Renal cortical epithelial cell (primary cell): ENCODE measurements at regions not wholly inside any gene's neighbourhood (a gene's known extent, or its start where the extent isn't known, plus 50 kb on each side); places are given as distances from the start of the nearest gene placed in this dataset.

Source experiments
- DNase-seq: peaks from one replicate; pipeline ENCODE4 v3.0.0-alpha.2; 2011; ENCODE audit warnings: low read depth

DNA sequence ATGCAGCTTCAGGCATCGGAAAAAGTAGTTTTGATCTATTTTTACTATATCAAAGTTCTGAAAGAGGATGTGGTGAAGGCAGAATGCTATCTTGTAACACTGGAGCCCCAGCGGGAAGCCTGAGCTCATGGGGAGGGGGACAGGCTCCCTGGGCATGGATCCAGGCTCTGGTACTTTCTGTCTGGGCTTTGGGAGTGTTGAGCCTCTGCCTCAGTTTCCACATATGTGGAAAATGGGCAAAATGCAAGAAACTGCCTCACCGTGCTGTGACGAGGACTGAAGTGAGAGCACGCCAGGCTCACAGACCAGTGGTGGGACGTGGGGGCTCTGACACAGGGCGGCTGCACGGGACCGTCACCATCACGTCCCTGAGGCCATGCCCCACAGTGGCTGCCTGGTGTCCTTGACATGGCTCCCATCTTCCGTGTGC, 182.9 kb upstream of the SHH start:
- DNase-seq, result no peak

DNA sequence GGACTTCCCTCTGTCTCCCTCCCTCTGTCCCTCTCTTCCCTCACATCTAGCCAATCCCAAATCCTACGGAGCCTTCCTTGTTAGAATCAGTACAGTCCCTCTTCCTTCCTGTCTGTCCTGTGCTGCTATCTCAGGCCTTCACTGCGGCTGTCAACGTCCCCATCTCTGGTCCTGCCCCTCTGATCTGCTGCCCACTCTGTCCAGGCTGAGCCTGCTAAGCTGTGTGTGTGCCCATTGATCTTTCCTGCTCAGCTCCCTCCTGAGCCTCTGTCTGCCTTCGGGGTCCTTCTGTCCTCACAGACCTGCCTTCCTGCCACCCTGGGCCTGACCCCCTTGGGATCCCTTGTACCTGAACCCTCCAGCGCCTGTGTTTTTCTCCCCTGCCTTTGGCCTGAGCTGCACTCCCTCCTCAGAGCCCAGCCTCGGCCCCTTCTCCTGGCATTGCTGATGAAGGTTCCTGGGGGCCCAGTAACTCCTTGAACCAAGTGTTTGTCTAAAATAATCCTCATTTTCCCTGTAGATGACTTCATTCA, 182.1 kb upstream of the SHH start:
- no peak for DNase-seq

DNA sequence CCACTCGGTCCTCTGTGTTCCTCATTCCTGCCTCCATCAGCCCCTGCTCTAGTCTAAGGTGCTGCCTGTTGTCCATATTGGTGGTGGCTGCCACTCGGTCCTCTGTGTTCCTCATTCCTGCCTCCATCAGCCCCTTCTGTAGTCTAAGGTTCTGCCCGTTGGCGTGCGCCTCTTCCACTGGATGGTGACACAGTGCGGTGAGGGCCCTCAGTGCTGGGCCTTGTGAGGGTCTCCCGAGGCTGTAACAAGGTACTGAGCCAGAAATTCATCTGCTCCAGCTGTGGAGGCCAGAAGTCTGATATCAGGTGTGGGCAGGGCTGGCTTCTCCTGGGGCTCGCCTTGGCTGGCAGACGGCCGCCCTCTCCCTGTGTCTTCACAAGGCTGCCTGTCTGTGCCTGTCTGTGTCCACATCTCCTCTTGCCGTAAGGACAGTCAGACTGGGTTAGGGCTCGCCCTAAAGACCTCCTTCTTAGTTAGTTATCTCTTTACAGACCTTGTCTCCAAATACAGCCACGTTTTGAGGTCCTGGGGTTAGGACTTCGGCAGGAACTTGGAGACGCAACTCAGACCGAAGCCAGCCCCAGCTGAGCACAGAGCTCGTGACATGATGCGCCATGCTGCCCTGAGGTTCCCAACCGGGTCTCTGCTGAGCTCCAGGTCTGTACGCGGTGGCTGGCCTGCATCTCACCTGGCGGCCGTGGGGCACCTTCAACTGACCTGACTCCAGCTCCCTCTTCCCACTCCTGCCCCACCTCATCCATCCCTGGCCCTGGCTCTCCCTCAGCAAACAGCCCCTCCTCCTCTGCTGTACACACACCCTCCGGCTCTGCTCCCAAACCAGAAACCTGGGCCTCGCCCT, 181.4 kb upstream of the SHH start:
- no peak for DNase-seq

DNA sequence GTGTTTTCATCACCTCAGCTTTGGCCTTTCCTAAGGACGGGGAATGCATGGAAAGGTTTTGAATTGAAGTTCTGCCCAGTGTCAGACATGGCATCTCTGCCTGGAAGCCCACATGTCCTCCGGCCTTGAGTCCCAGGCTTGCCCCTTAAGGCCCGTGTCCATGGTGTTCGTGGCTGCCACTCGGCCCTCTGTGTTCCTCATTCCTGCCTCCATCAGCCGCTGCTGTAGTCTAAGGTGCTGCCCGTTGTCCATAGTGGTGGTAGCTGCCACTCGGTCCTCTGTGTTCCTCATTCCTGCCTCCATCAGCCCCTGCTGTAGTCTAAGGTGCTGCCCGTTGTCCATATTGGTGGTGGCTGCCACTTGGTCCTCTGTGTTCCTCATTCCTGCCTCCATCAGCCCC, 180.7 kb upstream of the SHH start:
- DNase-seq, result no peak

DNA sequence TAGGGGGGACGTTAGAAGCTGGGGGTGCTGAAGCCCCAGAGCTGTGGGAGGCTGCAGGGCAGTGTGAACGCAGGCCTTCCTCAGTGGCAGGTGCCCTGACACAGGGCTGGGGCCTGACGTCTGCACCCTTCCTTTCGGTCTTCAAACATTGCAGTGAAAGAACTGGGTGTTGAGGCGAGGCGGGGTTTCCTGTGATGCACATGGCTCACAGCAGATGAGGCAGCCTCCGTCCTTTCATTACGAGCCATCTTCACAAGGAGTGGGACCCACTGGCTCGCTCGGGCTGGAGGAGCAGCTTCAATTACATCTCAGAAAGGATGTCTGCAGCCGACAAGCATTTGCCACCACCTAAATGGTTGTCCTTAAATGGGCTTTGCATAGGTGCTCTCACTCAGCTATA, 180.3 kb upstream of the SHH start:
- no peak for DNase-seq

DNA sequence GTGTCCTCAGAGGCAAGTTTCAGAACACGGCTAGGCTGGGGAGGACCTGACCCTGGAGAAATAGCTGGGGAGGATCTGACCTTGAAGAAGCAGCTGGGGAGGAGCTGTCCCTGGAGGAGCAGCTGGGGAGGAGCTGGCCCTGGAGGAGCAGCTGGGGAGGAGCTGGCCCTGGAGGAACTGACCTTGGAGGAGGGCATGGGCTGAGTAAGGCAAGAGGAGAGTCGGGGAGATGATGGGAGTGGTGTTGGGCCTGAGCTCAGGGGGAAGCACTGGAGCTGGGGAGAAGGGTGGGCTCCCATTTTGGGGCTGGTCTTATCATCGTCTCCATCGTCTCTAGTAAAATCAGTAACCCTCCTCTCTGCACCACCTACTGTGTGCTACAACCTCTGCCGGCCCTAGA, 179.8 kb upstream of the SHH start:
- no peak for DNase-seq

DNA sequence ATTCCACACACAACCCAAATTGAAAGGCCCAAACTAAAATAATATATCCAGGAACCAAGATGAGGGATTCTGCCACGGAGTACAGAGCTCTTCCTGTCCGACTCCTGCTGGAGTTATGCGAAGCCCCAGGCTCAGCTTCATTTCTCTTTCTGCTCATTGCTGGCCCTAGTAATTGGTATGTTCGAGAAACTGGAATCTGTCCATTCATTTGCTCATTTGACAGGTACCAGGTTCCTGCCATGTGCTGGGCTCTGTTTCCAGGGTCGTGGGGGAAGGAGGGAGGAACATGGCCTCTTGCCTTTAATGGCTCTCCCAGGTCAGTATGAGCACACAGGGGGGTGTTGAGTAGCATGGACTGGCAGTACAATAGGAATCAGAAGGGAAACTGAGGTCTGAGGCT, 179.2 kb upstream of the SHH start:
- DNase-seq, result no peak

DNA sequence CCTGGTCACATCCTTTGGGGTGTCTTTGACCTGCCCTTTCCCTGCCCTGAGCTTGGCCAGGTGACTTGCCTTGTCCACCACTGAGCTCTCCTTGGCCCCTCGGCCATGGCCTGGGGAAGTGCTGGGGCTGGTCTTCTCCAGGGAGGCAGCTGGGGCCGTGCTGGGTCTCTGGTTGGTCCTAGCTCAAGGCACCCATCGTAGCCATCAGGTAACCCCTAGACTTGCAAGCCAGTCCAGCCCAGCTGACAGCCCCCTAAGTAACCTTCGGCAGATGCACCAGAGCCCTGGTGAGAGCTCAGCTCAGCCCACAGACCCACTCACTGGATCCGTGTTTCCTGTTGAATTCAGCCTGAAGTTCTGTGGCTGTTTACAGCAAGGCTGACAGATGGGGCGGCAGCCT, 176.2 kb upstream of the SHH start:
- DNase-seq, result no peak

DNA sequence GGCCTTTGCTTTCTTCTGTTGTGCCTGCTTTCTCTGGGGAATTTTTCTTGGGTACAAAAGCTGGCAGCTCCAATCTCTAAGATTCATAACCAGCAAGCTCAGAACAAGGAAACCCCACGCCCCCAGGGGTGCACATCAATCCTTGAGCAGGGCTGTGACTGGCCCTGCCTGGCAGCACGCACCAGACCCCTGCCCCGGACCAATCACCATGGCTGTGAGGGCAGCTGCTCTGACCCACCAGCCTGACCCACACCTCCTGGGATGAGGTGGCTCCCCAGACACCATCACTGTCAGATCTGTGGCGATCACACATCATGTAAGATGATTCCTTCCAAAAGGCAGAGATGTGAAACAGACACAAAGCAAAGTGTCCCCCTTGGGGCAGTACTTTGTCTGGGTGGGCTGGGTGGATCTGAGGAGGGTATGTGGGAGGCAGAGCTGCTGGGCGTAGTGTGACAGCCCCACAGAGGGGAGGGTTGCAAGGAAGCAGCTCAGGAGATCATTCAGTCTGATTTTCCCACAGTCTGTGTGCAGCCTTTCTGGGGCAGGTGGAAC, 175.5 kb upstream of the SHH start:
- no peak for DNase-seq

DNA sequence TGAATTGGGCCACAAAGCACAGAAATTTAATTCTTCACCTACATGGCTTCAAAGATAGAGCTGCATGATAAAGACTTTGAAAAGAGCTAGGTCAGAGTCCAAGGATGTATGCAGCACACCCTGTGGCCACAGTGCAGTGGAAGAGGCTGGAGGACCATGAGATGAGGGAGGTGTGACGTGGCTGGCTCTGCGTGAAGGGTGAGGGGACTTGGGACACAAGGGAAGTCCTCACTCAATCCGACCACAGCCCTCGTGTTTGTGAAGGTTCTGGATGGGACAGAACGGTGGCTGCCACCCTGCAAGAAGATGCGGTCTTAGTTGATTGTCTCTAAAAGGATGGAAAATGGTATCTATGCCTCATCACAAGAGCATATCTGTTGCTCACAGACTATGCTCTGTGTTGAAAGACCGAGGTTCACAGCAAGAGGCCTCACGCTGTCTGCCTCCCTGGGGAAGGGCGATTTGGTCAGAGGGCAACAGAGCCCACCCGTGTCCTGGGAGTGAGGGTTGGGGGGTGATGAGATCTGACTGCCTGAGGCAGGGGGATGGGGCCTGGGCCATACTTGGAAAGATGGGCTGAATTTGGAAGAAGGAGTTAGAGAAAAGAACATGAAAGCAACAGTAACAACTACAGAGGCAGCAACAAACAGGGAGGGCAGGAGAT, 174.4 kb upstream of the SHH start:
- DNase-seq, result no peak

DNA sequence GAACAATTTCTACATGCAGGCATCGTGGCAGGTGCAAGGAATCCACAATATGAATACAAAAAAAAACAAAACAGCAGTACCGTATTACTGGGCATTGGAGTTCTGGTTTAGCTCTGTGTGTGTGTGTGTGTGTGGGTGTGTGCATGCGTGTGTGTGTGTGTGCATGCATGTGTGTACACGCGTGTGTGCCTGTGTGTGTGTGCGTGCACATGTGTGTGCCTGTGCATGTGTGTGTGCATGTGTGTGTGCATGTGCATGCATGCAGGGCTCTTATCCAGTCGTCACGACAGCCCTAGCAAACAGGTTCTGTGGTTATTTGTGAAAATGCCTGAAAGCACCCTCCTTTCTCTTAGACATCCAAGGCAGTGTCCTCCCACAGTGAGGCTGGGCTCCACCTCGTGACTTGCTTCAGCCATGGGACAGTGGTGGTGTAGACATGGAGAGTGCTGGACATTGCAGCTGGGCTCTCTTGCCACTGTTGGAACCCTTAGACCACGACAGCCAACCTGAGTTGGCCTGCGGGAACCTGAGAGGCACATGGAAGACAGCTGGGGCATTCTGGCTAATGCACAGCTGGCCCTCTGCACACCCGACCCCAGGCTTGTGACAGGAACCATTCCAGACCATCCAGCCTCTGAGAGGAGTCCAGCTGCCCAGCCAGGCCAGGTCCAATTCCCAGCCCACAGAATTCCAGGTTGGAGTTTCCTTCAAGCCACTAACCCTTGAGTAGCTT, 173.4 kb upstream of the SHH start:
- no peak for DNase-seq

DNA sequence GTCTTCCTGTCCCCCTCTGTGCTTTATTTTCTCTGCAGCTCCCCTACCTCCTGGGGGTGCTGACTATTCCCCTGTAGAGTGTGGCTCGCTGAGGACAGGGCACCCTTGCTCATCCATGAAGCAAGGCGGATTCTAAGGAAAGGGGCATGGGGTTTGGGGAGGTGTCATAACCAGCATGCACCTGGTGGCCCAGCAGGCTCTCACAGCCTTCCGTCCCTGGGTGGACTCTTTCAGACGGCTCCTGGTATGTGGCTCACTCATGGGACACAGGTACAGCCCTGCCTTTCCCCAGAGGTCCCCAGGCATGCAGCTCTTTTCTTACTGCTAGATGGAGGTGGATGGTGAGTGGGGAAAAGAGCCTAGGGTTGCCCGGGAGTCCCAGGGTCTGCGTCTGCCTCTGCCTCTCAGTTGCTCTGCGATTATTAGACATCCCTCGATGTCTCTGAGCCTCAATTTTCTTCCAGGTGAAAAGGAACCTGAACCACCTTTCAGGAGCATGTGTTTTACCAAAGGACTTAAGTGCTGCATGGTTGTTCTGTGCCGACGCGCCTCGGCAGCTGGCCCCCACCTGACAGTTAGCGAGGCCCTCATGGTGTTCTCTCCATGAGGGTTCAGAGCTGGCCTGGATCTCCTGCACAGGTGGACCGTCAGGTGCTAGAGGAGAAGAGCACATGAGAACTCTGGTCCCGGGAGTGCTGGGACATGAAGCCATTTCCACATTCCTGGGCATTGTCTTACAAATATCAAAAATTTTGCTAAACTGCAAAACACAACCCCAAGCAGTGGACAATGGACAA, 172.5 kb upstream of the SHH start:
- DNase-seq, result no peak

DNA sequence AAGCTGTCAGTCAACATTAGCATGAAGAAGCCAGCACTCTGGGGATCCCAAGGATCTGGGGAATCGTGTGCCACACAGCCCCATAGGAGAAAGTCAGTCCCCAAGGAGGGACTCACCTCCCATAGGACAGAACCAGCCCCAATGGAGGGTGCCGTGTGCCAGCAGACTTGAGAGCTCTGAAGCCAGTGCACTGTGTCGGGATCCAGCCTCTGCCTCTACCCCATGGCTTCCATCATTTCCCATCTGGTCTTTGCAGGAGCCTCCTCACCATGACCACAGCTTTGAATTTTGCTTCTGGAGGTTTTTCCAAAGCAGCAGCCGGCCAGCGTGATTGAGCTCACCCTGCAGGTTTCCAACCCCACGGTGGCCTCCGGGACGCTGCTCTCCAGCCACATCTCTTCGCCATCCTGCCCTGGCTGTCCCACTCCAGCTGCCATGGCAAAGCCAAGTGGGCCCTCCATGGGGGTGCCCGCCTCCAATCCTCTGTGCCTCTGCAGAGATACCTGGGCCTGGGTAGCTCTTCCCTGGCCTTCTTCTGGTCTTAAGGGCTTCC, 171.8 kb upstream of the SHH start:
- DNase-seq, result no peak

DNA sequence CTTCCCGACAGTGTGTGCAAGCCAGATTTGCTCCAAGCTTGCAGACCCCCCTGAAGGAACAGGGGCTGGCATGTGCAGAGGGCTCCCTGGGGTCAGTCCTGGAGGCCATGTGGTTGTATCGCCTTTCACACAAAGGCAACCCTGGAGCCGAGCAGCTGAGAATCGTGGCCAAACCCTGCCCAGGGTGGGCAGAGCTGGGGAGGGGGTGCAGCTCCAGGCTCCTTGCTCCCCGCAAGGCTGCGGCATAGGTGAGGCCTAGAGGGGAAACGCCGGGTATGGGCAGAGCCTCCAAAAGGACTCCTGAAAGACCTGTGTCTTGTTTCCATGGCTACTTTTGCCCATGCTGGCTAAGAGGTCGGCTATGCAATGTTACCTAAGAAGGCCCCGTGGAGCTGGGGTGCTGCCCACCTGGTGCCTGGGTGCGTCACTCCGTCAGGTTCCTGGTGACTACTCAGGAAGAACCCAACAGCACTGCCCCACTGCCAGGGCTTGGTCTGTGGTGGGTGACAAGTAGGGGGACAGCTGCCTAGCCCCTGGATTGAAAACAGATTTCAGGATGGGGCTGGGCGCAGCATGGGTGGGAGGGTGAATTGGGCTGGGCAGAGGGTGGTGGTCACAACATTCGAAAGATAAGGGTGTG, 171.0 kb upstream of the SHH start:
- no peak for DNase-seq

DNA sequence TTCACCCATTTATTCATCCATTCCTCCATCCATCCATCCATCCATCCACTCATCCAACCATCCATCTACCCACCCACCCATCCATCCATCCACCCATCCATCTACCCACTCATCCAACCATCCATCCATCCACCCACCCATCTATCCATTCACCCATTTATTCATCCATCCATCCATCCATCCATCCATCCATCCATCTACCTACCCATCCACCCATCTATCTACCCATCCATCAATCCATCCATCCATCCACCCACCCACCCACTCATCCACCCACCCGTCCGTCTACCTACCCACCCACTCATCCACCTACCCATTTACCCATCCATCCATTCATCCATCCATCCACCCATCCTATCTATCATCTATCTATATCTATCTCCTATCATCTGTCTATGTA, 169.4 kb upstream of the SHH start:
- no peak for DNase-seq

DNA sequence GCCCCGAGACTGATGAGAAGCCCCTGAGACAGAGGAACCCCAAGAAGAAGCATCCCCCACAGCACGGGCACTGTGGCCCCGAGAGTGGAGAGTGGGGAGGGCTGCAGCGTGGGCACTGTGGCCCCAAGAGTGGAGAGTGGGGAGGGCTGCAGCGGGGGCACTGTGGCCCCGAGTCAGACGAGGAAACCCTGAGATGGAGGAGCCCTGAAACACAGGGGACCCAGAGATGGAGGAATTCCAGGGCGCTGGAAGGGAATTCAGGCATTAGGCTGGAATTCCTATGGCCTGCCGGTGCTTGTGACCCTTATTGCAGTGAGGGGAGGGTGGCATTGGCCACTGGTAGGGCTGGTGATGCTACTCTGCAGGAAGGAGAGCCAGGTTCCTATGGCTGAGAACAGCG, 168.6 kb upstream of the SHH start:
- DNase-seq, result no peak

DNA sequence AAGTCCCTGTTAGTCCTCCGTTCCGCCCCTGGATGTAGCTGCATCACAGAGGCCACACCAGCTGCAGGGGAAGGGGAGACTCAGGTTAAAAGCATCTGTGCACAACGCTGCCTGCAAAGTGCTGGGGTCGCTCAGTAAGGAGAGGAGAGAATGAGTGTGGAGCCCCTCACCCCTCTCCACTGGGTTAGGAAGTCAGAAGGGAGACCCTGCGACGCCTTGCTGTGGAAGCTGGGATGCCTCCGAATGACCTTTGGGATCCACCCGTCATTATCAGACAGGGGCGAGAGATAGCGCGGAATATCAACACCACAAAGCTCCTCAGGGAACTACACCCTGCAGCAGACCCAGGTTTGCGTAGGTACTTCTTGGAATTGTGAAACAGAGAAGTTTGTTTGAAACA, 167.7 kb upstream of the SHH start:
- no peak for DNase-seq

DNA sequence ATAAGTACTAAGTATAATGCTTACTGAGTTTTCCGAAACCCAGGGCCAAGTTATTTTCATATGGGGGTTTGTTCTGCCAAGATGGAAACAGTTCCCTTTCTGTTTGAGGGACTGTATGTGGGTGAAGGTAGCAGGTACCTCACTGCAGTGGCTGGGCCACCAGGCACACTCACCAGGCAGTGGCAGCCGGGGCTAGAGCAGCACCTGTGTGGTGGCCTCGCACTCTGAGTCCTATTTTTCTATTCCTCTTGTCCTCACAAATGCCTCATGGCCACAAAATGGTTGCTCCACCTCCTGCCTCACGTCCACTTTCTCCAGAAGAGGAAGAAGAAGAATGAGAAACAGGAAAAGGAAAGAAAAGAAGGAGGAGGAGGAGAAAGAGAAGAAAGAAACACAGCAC, 167.3 kb upstream of the SHH start:
- no peak for DNase-seq

DNA sequence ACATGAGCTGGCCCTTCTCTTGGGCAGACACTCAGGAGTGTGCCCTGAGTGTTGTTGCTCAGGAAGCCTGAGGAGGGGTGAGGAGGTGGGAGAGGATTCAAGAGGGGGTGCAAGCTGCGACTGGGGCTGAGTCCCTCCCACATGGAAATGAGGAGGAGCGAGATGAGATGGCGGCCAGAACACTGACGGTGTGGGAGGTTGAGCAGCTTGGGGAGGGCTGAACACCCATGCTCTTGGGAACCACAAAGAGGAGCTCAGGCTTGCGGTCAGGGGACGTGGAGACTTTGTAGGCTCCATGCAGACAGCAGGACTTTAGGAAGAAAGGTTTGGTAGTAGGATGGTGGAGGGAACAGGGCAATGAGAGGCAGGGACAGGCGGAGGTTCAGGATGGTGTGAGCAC, 163.2 kb upstream of the SHH start:
- no peak for DNase-seq

DNA sequence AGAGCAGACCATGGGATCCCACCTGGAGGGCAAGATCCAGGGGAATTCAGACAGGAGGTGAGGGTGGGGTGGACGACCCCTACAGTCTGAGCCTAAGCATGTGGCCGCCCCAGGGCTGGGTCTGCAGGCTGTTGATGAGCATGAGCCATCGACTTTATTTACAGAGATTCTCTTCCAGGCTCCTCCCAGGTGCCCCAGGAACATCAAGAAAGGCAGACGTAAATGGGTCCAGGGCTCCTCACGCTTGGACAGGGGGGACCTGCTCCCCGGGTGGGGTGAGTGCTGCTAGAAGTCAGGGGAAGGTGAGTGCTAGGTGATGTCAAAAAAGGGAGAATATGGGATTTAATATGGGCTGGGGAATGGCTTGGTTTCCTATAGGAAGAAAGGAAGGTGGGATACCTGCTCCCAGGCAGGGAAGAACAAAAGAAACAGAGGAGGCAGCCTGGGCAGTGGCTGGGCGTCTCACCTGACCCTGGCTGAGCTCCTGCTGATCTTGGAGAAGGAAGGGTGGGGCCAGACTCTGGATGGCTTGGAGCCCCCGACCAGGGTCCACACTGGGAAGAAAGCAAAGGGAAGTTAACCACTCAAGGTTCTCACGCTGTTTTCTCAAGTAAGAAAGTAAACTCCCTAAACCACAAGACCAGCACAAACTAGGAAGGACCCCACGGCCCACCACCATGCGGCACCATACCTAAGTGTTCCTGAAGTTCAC, 162.1 kb upstream of the SHH start:
- DNase-seq, result no peak
